ENCODE measurements at regions not wholly inside any gene's neighbourhood (a gene's known extent, or its start where the extent isn't known, plus 50 kb on each side); places are given as distances from the start of the nearest gene placed in this dataset.

DNA sequence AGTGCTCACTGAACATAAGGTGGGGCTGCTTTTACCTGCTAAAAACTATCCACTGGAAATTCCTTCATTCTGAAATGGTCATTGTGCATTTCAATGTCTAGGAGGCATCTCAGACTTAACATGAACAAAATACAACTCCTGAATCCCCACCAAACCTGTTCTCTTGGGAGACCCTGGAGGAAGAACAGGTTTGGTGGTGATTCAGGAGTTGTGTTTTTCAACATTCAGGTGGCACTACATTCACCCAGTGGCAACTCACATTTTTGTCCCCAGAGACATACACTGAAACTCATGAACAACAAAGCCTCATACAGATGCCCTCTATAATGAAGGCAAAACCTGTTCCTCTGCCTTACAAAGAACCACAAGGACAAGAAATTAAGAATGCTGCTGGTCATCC, 64.3 kb upstream of the CYP2D6 start:
- Histone ChIP-seq H2AFZ (ENCODE audit: low read depth, low read length) (no peak overlapping the region), H3K4me1 (ENCODE audit: insufficient read depth, low read length) (no peaks in the 10 kb centered on the region), H3K36me3 (ENCODE audit: insufficient read depth, low read length) (no peaks in the 10 kb centered on the region), H3K9me3 (ENCODE audit: insufficient read depth, low read depth, low read length) (no peaks in the 10 kb centered on the region), H3K79me2 (ENCODE audit: insufficient read depth, low read length) (peaks cover 60% of the 10 kb centered on the region), H3K4me3 (ENCODE audit: insufficient read depth, low read depth, low read length) (no peak overlapping the region), H3K4me2 (ENCODE audit: low read length) (no peak overlapping the region), H4K20me1 (ENCODE audit: insufficient read depth, low read length) (peaks cover 95% of the 10 kb centered on the region), H3K27me3 (ENCODE audit: insufficient read depth, low read length) (no peaks in the 10 kb centered on the region), H3K9ac (ENCODE audit: low read length) (no peak overlapping the region), H3K27ac (ENCODE audit: low read depth, low read length) (no peak overlapping the region)
- DNase-seq (ENCODE audit: low read depth) (no peak), FAIRE-seq (no peak)
- no peaks in the 10 kb centered on the region for H3K9me3 Mint-ChIP-seq (ENCODE audit: unreplicated experiment)
- peaks cover 9% of the 10 kb centered on the region for H3K36me3 Mint-ChIP-seq (ENCODE audit: low read depth, unreplicated experiment)
- peaks cover 16% of the 10 kb centered on the region for H3K4me1 Mint-ChIP-seq (ENCODE audit: low read depth, unreplicated experiment)
- H3K27ac Mint-ChIP-seq (ENCODE audit: unreplicated experiment), result no peak overlapping the region
- no peak overlapping the region for H3K4me3 Mint-ChIP-seq (ENCODE audit: unreplicated experiment)
- H3K27me3 Mint-ChIP-seq (ENCODE audit: low read depth, unreplicated experiment), result no peaks in the 10 kb centered on the region
- TF ChIP-seq, protein P1, sequence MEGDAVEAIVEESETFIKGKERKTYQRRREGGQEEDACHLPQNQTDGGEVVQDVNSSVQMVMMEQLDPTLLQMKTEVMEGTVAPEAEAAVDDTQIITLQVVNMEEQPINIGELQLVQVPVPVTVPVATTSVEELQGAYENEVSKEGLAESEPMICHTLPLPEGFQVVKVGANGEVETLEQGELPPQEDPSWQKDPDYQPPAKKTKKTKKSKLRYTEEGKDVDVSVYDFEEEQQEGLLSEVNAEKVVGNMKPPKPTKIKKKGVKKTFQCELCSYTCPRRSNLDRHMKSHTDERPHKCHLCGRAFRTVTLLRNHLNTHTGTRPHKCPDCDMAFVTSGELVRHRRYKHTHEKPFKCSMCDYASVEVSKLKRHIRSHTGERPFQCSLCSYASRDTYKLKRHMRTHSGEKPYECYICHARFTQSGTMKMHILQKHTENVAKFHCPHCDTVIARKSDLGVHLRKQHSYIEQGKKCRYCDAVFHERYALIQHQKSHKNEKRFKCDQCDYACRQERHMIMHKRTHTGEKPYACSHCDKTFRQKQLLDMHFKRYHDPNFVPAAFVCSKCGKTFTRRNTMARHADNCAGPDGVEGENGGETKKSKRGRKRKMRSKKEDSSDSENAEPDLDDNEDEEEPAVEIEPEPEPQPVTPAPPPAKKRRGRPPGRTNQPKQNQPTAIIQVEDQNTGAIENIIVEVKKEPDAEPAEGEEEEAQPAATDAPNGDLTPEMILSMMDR (IDR thresholded peaks at IDR 0.05; ENCODE audit: insufficient read depth, low read depth, low read length), result no peak

DNA sequence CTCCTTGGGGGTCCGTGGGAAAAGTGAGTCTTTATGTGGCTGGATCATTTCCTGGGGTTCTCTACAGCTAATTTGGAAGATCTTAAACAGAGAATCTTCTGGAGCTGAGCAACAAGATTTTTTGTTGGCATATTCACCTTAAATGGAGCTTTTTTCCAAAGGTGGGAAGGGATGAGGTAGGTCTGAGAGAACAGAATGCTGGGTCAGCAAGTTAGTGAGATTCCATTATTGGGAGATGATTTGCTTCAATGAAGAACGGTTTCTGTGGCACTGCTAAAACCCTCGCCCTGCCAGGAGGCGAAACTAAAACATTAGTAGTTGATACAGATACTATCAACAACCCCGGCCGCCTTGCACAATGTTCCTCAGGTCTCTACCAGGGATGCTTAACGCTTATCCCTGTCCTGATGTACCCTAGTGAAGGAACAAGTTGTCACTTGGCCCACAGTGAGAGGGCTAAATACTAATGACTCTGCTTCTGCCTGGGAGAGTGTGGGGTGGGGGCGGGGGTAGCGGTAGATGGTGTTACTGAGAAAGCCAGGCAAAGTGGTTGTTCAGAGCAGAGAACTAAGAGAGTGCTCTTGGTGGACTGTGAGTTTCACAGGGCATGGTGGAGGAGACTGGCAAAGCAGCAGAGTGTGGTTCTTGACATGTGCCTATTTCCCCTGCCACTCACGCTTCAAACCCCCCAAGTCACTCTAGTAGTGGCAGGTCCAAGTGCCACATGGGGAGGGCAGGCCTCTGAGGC, 63.7 kb upstream of the CYP2D6 start:
- no peaks in the 10 kb centered on the region for H3K36me3 ChIP-seq (ENCODE audit: insufficient read depth, low read length)
- Mint-ChIP-seq H3K27me3 (ENCODE audit: low read depth, unreplicated experiment) (no peaks in the 10 kb centered on the region), H3K27ac (ENCODE audit: unreplicated experiment) (no peak overlapping the region), H3K4me3 (ENCODE audit: unreplicated experiment) (no peak overlapping the region), H3K4me1 (ENCODE audit: low read depth, unreplicated experiment) (peaks cover 16% of the 10 kb centered on the region), H3K9me3 (ENCODE audit: unreplicated experiment) (no peaks in the 10 kb centered on the region), H3K36me3 (ENCODE audit: low read depth, unreplicated experiment) (peaks cover 10% of the 10 kb centered on the region)
- no peak for DNase-seq (ENCODE audit: low read depth)
- no peak overlapping the region for H2AFZ ChIP-seq (ENCODE audit: low read depth, low read length)
- H3K4me2 ChIP-seq (ENCODE audit: low read length), result no peak overlapping the region
- H3K27ac ChIP-seq (ENCODE audit: low read depth, low read length), result no peak overlapping the region
- TF ChIP-seq, protein P1 (IDR thresholded peaks at IDR 0.05; ENCODE audit: insufficient read depth, low read depth, low read length), result no peak
- no peak for TF ChIP-seq EZH2 (IDR thresholded peaks at IDR 0.05; ENCODE audit: insufficient read depth, low read length)
- no peak overlapping the region for H3K4me3 ChIP-seq (ENCODE audit: insufficient read depth, low read depth, low read length)
- H3K27me3 ChIP-seq (ENCODE audit: insufficient read depth, low read length), result no peaks in the 10 kb centered on the region
- peaks cover 95% of the 10 kb centered on the region for H4K20me1 ChIP-seq (ENCODE audit: insufficient read depth, low read length)
- H3K4me1 ChIP-seq (ENCODE audit: insufficient read depth, low read length), result no peaks in the 10 kb centered on the region
- no peak for FAIRE-seq
- H3K9me3 ChIP-seq (ENCODE audit: insufficient read depth, low read depth, low read length), result no peaks in the 10 kb centered on the region
- H3K9ac ChIP-seq (ENCODE audit: low read length), result no peak overlapping the region
- H3K79me2 ChIP-seq (ENCODE audit: insufficient read depth, low read length), result peaks cover 58% of the 10 kb centered on the region

DNA sequence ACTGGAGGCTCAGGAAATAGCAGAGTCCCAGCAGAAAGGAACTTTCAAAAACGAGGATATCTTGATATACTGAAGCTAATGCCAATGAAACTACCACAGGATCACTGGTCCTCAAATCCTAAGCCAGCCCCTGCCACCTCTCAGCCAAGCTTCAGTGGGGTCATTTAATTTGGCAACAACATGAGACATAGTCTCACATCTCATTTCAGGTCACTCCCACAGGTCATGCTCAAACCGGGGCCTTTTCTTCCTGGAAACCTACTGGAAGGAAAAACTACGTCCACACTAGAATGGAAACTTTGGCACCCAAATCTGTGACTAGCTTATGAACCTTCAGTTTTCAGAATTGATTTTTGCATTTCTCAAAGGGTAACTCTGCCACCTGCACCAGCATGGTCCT, 61.9 kb upstream of the CYP2D6 start:
- Histone ChIP-seq H3K4me1 (ENCODE audit: insufficient read depth, low read length) (peaks cover 7% of the 10 kb centered on the region), H4K20me1 (ENCODE audit: insufficient read depth, low read length) (peaks cover 96% of the 10 kb centered on the region), H3K4me2 (ENCODE audit: low read length) (no peak overlapping the region), H3K9me3 (ENCODE audit: insufficient read depth, low read depth, low read length) (no peaks in the 10 kb centered on the region), H2AFZ (ENCODE audit: low read depth, low read length) (no peak overlapping the region), H3K27ac (ENCODE audit: low read depth, low read length) (no peak overlapping the region), H3K79me2 (ENCODE audit: insufficient read depth, low read length) (peaks cover 53% of the 10 kb centered on the region), H3K4me3 (ENCODE audit: insufficient read depth, low read depth, low read length) (no peak overlapping the region), H3K9ac (ENCODE audit: low read length) (no peak overlapping the region), H3K27me3 (ENCODE audit: insufficient read depth, low read length) (no peaks in the 10 kb centered on the region), H3K36me3 (ENCODE audit: insufficient read depth, low read length) (peaks cover 2% of the 10 kb centered on the region)
- H3K27me3 Mint-ChIP-seq (ENCODE audit: low read depth, unreplicated experiment), result no peaks in the 10 kb centered on the region
- DNase-seq (ENCODE audit: low read depth) (no peak), FAIRE-seq (no peak)
- H3K36me3 Mint-ChIP-seq (ENCODE audit: low read depth, unreplicated experiment), result peaks cover 12% of the 10 kb centered on the region
- H3K4me1 Mint-ChIP-seq (ENCODE audit: low read depth, unreplicated experiment), result peaks cover 26% of the 10 kb centered on the region
- no peak for TF ChIP-seq EZH2 (IDR thresholded peaks at IDR 0.05; ENCODE audit: insufficient read depth, low read length)
- TF ChIP-seq, protein P1 (IDR thresholded peaks at IDR 0.05; ENCODE audit: insufficient read depth, low read depth, low read length), result no peak
- no peak overlapping the region for H3K27ac Mint-ChIP-seq (ENCODE audit: unreplicated experiment)
- no peaks in the 10 kb centered on the region for H3K9me3 Mint-ChIP-seq (ENCODE audit: unreplicated experiment)
- no peak overlapping the region for H3K4me3 Mint-ChIP-seq (ENCODE audit: unreplicated experiment)

All from astrocyte (in vitro differentiated cells and primary cell).